ENCODE measurements at regions not wholly inside any gene's neighbourhood (a gene's known extent, or its start where the extent isn't known, plus 50 kb on each side); places are given as distances from the start of the nearest gene placed in this dataset.

GRCh38 chr11:92855607-92856405 lies 113.6 kb upstream of the MTNR1B start:
- TF ChIP-seq, protein P1, sequence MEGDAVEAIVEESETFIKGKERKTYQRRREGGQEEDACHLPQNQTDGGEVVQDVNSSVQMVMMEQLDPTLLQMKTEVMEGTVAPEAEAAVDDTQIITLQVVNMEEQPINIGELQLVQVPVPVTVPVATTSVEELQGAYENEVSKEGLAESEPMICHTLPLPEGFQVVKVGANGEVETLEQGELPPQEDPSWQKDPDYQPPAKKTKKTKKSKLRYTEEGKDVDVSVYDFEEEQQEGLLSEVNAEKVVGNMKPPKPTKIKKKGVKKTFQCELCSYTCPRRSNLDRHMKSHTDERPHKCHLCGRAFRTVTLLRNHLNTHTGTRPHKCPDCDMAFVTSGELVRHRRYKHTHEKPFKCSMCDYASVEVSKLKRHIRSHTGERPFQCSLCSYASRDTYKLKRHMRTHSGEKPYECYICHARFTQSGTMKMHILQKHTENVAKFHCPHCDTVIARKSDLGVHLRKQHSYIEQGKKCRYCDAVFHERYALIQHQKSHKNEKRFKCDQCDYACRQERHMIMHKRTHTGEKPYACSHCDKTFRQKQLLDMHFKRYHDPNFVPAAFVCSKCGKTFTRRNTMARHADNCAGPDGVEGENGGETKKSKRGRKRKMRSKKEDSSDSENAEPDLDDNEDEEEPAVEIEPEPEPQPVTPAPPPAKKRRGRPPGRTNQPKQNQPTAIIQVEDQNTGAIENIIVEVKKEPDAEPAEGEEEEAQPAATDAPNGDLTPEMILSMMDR (optimal IDR thresholded peaks at IDR 0.05 in 1 of 3, IDR thresholded peaks at IDR 0.05 in 1 of 3, conservative IDR thresholded peaks at IDR 0.05 in 1 of 3; ENCODE audit: extremely low read depth in 1 of 3, insufficient read depth in 2 of 3, low read length in 3 of 3): no peak
- TF ChIP-seq EZH2 (IDR thresholded peaks at IDR 0.05; ENCODE audit: low read length): no peak

Data from keratinocyte (primary cell).